Fibroblast of lung (primary cell): ENCODE measurements at regions not wholly inside any gene's neighbourhood (a gene's known extent, or its start where the extent isn't known, plus 50 kb on each side); places are given as distances from the start of the nearest gene placed in this dataset.

Source experiments
- CTCF ChIP-seq, 2 donors: IDR thresholded peaks in 1 of 2; conservative IDR thresholded peaks in 1 of 2; 1 replicate in 1 of 2; 2 replicates in 1 of 2; pipeline ENCODE4 v1.5.1; 2011 to 2012; ENCODE audit warnings: low read length in 2 of 2, control low read depth in 1 of 2, inconsistent platforms in 1 of 2, low read depth in 1 of 2, mild to moderate bottlenecking in 1 of 2
- EZH2 ChIP-seq: IDR thresholded peaks from 2 replicates; pipeline ENCODE4 v1.5.1; 2012; ENCODE audit warnings: low read length, control low read depth, mild to moderate bottlenecking; ENCODE audit errors: missing control alignments

GRCh38 chr9:31671011-31671410 lies 713.4 kb upstream of the ACO1 start:
- TF ChIP-seq CTCF (conservative IDR thresholded peaks at IDR 0.05 in 1 of 2, IDR thresholded peaks at IDR 0.05 in 1 of 2; ENCODE audit: low read depth in 1 of 2, low read length in 2 of 2) (no peak), EZH2 (no peak)
